B cell (primary cell): ENCODE measurements at regions not wholly inside any gene's neighbourhood (a gene's known extent, or its start where the extent isn't known, plus 50 kb on each side); places are given as distances from the start of the nearest gene placed in this dataset.

Experiments used
- ATAC-seq: fragments of 200-7000 bp; cut with Tn5 transposase; one replicate; pipeline ENCODE4 v1.10.0; 2021; ENCODE audit warnings: low read depth, mild to moderate bottlenecking, moderate number of reproducible peaks, moderate library complexity
- CTCF ChIA-PET: fragments of 350-600 bp; sonication (Branson Sonifier 250); formaldehyde crosslinking; loops from one replicate; lab custom pipeline; 2021; ENCODE audit warnings: antibody characterized with exemption, inconsistent platforms; lab: Charles Lee
- POLR2A ChIA-PET: fragments of 350-600 bp; sonication (Branson Sonifier 250); formaldehyde crosslinking; loops from one replicate; lab custom pipeline; 2021; ENCODE audit warnings: antibody characterized with exemption; lab: Charles Lee
- DNase-seq: peaks from one replicate; pipeline ENCODE4 v3.0.0; 2013
- H2AFZ ChIP-seq: 2 replicates; pipeline ENCODE4 v1.6.1; 2012; ENCODE audit warnings: mild to moderate bottlenecking, low read depth, low read length; ENCODE audit not compliant: insufficient read depth, poor library complexity, severe bottlenecking
- H3K27ac ChIP-seq, 2 donors: 1 replicate in 1 of 2; 2 replicates in 1 of 2; pipeline ENCODE4 v1.5.1; 2012 to 2013; ENCODE audit warnings: low read length in 2 of 2, mild to moderate bottlenecking in 2 of 2, moderate library complexity in 1 of 2
- H3K27me3 ChIP-seq, 4 experiments: fragments of 200-600 bp in 1 of 4; sonication (generic) in 1 of 4; replicated peaks in 1 of 4; 1 replicate in 2 of 4; 2 replicates in 2 of 4; pipeline versions ENCODE4 v1.6.1 to v1.7.0; 2013 to 2016; ENCODE audit warnings: low read length in 3 of 4, mild to moderate bottlenecking in 2 of 4, mixed read lengths in 1 of 4, moderate library complexity in 1 of 4; ENCODE audit not compliant: insufficient read depth in 4 of 4, control insufficient read depth in 3 of 4; ENCODE audit errors: control extremely low read depth in 1 of 4
- H3K36me3 ChIP-seq, 2 experiments: replicated peaks in 1 of 2; 1 replicate in 1 of 2; 2 replicates in 1 of 2; pipeline versions ENCODE4 v1.6.1 to v1.7.1; 2013; ENCODE audit warnings: low read length in 1 of 2; ENCODE audit not compliant: insufficient read depth in 2 of 2, control insufficient read depth in 1 of 2; ENCODE audit errors: control extremely low read depth in 1 of 2, extremely low read depth in 1 of 2
- H3K4me1 ChIP-seq, 2 donors: fragments of 200-600 bp in 1 of 2; sonication (generic) in 1 of 2; 1 replicate in 1 of 2; 2 replicates in 1 of 2; pipeline versions ENCODE4 v1.5.1 to v1.6.1; 2013 to 2017; ENCODE audit warnings: low read length in 2 of 2; ENCODE audit not compliant: control insufficient read depth in 2 of 2, insufficient read depth in 2 of 2
- H3K4me2 ChIP-seq: replicated peaks from 2 replicates; pipeline ENCODE3; 2012; ENCODE audit warnings: mild to moderate bottlenecking, low read depth, low read length; ENCODE audit not compliant: poor library complexity, severe bottlenecking
- H3K4me3 ChIP-seq, 5 experiments: fragments of 200-600 bp in 1 of 5; sonication (generic) in 1 of 5; 1 replicate in 3 of 5; 2 replicates in 2 of 5; pipeline versions ENCODE4 v1.5.1 to v1.7.0; 2011 to 2016; ENCODE audit warnings: low read length in 4 of 5, mild to moderate bottlenecking in 4 of 5, low read depth in 2 of 5, control low read depth in 1 of 5, moderate library complexity in 1 of 5; ENCODE audit not compliant: insufficient read depth in 1 of 5; ENCODE audit errors: control extremely low read depth in 1 of 5, extremely low read depth in 1 of 5
- H3K79me2 ChIP-seq: fragments of 200-600 bp; sonication (generic); one replicate; pipeline ENCODE4 v1.6.0; 2016; ENCODE audit warnings: low read length; ENCODE audit not compliant: control insufficient read depth, insufficient read depth
- H3K9ac ChIP-seq: fragments of 200-600 bp; sonication (generic); 2 replicates; pipeline ENCODE4 v1.6.1; 2017; ENCODE audit warnings: mild to moderate bottlenecking, low read length, moderate library complexity
- H3K9me3 ChIP-seq, 3 donors: one replicate each; pipeline versions ENCODE4 v1.6.1 to v1.7.1; 2013; ENCODE audit warnings: low read length in 2 of 3; ENCODE audit not compliant: control insufficient read depth in 2 of 3, insufficient read depth in 1 of 3; ENCODE audit errors: control extremely low read depth in 1 of 3
- H4K20me1 ChIP-seq: 2 replicates; pipeline ENCODE4 v1.6.0; 2012; ENCODE audit warnings: mild to moderate bottlenecking, low read length; ENCODE audit not compliant: insufficient read depth, control insufficient read depth, poor library complexity, severe bottlenecking
- H3K27ac Mint-ChIP-seq: one replicate; pipeline ENCODE4 v1.8.0; 2021; ENCODE audit warnings: mixed read lengths
- H3K27me3 Mint-ChIP-seq: one replicate; pipeline ENCODE4 v1.8.0; 2021; ENCODE audit warnings: mixed read lengths
- H3K4me1 Mint-ChIP-seq: one replicate; pipeline ENCODE4 v1.8.0; 2021; ENCODE audit warnings: mixed read lengths
- H3K4me3 Mint-ChIP-seq: one replicate; pipeline ENCODE4 v1.8.0; 2021; ENCODE audit warnings: mixed read lengths
- H3K9me3 Mint-ChIP-seq: one replicate; pipeline ENCODE4 v1.8.0; 2022; ENCODE audit warnings: mixed read lengths; ENCODE audit not compliant: insufficient read depth
- EZH2 ChIP-seq: IDR thresholded peaks from 2 replicates; pipeline ENCODE4 v1.6.1; 2012; ENCODE audit warnings: borderline replicate concordance, low read depth, mild to moderate bottlenecking, moderate library complexity, low read length; ENCODE audit not compliant: insufficient read depth, poor library complexity, severe bottlenecking
- WGBS: methylation state at CpG from one replicate; pipeline ENCODE4 v1.1.5; 2013; ENCODE audit warnings: missing lambda C conversion rate; ENCODE audit not compliant: insufficient coverage; 5-methylcytosine and 5-hydroxymethylcytosine counted together
- intact Hi-C: fragments of 100-400 bp; cut with micrococcal nuclease; formaldehyde crosslinking; loops from one replicate; pipeline ENCODE4 v1.10.0; 2022
- TF ChIP-seq, protein P1 (sequence below): fragments of 200-600 bp; IDR thresholded peaks from one replicate; pipeline ENCODE4 v1.8.0; 2022; ENCODE audit warnings: antibody characterized with exemption, mild to moderate bottlenecking

DNA sequence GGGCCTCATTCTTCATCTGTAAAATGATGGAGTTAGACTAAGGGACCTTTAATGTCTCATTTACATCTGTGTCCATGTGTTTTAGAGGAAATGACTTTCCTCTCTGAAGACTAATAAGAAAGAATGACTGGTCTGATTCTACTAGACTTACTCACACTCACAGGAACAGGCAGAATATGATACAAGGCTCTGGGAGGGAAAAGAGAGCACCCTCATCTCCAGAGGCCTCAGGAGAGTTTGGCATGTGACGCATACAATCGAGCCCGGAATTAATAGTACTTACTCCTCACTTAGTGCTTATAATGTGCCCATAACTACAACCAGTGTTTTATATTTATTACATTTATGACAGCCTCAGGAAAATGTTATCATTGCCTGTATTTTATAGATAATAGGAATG, 608.7 kb downstream of the KCTD16 start:
- H3K27ac ChIP-seq, result no peak overlapping the region
- H3K4me2 ChIP-seq, result no peak overlapping the region
- Mint-ChIP-seq H3K27me3 (no peaks in the 10 kb centered on the region), H3K9me3 (no peaks in the 10 kb centered on the region), H3K4me1 (no peaks in the 10 kb centered on the region), H3K27ac (no peak overlapping the region), H3K4me3 (no peak overlapping the region)
- TF ChIP-seq, protein P1, sequence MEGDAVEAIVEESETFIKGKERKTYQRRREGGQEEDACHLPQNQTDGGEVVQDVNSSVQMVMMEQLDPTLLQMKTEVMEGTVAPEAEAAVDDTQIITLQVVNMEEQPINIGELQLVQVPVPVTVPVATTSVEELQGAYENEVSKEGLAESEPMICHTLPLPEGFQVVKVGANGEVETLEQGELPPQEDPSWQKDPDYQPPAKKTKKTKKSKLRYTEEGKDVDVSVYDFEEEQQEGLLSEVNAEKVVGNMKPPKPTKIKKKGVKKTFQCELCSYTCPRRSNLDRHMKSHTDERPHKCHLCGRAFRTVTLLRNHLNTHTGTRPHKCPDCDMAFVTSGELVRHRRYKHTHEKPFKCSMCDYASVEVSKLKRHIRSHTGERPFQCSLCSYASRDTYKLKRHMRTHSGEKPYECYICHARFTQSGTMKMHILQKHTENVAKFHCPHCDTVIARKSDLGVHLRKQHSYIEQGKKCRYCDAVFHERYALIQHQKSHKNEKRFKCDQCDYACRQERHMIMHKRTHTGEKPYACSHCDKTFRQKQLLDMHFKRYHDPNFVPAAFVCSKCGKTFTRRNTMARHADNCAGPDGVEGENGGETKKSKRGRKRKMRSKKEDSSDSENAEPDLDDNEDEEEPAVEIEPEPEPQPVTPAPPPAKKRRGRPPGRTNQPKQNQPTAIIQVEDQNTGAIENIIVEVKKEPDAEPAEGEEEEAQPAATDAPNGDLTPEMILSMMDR, result no peak
- no peak for TF ChIP-seq EZH2
- no peak overlapping the region for H3K4me3 ChIP-seq
- H3K9ac ChIP-seq, result no peak overlapping the region
- no peaks in the 10 kb centered on the region for H3K27me3 ChIP-seq
- ATAC-seq (no peak), DNase-seq (no peak)
- CTCF ChIA-PET, result no interaction called here
- H4K20me1 ChIP-seq, result no peaks in the 10 kb centered on the region
- no peaks in the 10 kb centered on the region for H3K79me2 ChIP-seq
- WGBS, result no CpG with 5 or more reads among the region's 3 CpGs
- H3K9me3 ChIP-seq, result no peaks in the 10 kb centered on the region
- intact Hi-C loops, result no loop called here
- POLR2A ChIA-PET, result no interaction called here
- H3K36me3 ChIP-seq, result no peaks in the 10 kb centered on the region
- H3K4me1 ChIP-seq, result no peaks in the 10 kb centered on the region
- H2AFZ ChIP-seq, result no peak overlapping the region

DNA sequence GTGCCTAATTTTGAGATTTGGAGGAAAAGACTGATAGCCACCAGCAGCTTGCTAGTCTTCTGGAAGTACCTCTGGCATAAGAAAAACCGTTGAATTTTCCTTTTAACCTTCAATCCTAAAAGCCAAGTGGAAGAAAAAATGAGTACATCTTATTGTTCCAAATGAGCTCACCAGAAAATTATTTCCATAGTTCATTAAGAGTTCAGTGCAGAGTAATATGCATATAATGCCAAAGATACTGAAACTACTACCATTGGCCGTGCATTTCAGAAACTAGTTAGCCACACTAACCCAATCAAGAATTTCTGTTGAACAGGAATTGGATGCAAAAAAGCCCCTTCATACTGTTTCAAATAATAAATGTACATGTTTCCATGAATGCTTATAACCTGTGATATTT, 607.9 kb downstream of the KCTD16 start:
- Histone ChIP-seq H3K27me3 (no peaks in the 10 kb centered on the region), H3K27ac (no peak overlapping the region), H3K36me3 (no peaks in the 10 kb centered on the region), H4K20me1 (no peaks in the 10 kb centered on the region), H3K4me2 (no peak overlapping the region), H3K79me2 (no peaks in the 10 kb centered on the region), H2AFZ (no peak overlapping the region), H3K9ac (no peak overlapping the region), H3K4me1 (no peaks in the 10 kb centered on the region), H3K9me3 (no peaks in the 10 kb centered on the region), H3K4me3 (no peak overlapping the region)
- Mint-ChIP-seq H3K4me1 (no peaks in the 10 kb centered on the region), H3K27me3 (no peaks in the 10 kb centered on the region), H3K27ac (no peak overlapping the region), H3K4me3 (no peak overlapping the region), H3K9me3 (no peaks in the 10 kb centered on the region)
- POLR2A ChIA-PET, result no interaction called here
- no peak for TF ChIP-seq EZH2
- TF ChIP-seq, protein P1, result no peak
- no peak for ATAC-seq
- intact Hi-C loops, result no loop called here
- CTCF ChIA-PET, result no interaction called here
- DNase-seq, result no peak
- WGBS, result no CpG with 5 or more reads among the region's 2 CpGs
